ENCODE measurements at regions not wholly inside any gene's neighbourhood (a gene's known extent, or its start where the extent isn't known, plus 50 kb on each side); places are given as distances from the start of the nearest gene placed in this dataset.

DNA sequence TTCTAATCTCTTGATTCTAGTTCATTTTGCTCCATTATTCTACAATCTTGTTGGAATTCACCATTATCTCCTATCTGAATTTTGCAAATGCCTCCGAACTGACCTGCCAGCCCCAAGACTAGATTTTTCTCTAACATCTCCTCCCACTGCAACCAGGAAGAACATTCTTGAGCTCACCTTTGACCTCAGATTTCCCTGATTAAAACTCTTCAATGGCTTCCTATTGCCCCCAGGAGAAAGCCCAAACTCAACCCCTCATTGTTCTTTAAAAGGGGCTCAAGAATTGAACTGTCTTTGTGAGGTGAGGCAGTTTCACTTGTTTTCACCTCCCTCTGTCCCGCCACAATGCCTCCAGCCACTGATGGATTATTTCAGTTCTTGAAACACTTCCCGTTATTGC is 784.6 kb upstream of the ZEB2 start:
- H3K4me3 ChIP-seq (ENCODE audit: low read depth, low read length): no peak overlapping the region
- H3K27ac ChIP-seq: no peak overlapping the region
- TF ChIP-seq, protein P1, sequence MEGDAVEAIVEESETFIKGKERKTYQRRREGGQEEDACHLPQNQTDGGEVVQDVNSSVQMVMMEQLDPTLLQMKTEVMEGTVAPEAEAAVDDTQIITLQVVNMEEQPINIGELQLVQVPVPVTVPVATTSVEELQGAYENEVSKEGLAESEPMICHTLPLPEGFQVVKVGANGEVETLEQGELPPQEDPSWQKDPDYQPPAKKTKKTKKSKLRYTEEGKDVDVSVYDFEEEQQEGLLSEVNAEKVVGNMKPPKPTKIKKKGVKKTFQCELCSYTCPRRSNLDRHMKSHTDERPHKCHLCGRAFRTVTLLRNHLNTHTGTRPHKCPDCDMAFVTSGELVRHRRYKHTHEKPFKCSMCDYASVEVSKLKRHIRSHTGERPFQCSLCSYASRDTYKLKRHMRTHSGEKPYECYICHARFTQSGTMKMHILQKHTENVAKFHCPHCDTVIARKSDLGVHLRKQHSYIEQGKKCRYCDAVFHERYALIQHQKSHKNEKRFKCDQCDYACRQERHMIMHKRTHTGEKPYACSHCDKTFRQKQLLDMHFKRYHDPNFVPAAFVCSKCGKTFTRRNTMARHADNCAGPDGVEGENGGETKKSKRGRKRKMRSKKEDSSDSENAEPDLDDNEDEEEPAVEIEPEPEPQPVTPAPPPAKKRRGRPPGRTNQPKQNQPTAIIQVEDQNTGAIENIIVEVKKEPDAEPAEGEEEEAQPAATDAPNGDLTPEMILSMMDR (IDR thresholded peaks at IDR 0.05; ENCODE audit: low read depth, low read length): no peak
- DNase-seq: no peak
- no peaks in the 10 kb centered on the region for H3K9me3 ChIP-seq (ENCODE audit: severe bottlenecking)
- H3K27me3 ChIP-seq (ENCODE audit: insufficient read depth, low read depth, severe bottlenecking): no peaks in the 10 kb centered on the region
- H3K36me3 ChIP-seq: no peaks in the 10 kb centered on the region

DNA sequence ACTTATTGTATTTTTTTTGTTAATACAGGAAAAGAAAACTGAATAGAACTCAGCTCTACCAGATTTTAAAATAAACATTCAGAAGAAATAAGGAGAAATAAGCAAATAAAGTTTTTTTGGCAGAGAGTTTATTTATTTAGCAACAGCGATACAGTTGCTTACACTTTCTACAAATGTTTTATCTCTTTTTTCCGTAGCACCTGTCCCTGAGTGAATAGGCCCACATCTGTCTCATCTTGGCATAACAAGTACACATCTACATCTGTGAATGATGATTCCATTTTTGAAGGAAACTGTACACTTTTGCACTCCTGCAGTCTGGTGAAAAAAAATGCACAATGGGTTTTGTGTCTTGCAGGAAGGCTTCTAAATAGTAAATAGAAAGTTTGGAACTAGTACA is 783.6 kb upstream of the ZEB2 start:
- TF ChIP-seq, protein P1 (IDR thresholded peaks at IDR 0.05; ENCODE audit: low read depth, low read length): no peak
- Histone ChIP-seq H3K36me3 (no peaks in the 10 kb centered on the region), H3K4me3 (ENCODE audit: low read depth, low read length) (no peak overlapping the region), H3K9me3 (ENCODE audit: severe bottlenecking) (no peaks in the 10 kb centered on the region), H3K27me3 (ENCODE audit: insufficient read depth, low read depth, severe bottlenecking) (no peaks in the 10 kb centered on the region), H3K27ac (no peak overlapping the region)
- DNase-seq: no peak

DNA sequence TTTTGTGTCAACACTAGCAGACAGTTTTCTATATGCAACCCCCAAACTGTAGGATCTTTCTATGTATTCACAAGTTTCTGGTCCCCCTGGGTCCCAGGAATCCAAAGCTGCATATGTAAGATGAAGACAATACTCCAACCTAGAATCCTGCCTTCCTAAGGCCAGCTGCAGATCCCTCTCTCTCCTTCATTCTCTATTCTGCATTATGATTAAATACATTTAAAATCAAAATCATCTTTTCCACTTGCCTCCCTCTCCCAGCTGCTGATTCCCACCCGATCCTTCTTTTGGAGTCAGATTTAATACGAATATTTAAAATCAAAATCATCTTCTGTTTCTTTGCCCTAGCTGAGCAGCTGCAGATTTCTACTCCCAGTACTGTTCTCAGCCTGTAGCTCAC is 783.0 kb upstream of the ZEB2 start:
- Histone ChIP-seq H3K4me3 (ENCODE audit: low read depth, low read length) (no peak overlapping the region), H3K27ac (no peak overlapping the region), H3K27me3 (ENCODE audit: insufficient read depth, low read depth, severe bottlenecking) (no peaks in the 10 kb centered on the region), H3K9me3 (ENCODE audit: severe bottlenecking) (no peaks in the 10 kb centered on the region), H3K36me3 (no peaks in the 10 kb centered on the region)
- TF ChIP-seq, protein P1 (IDR thresholded peaks at IDR 0.05; ENCODE audit: low read depth, low read length): no peak
- DNase-seq: no peak

DNA sequence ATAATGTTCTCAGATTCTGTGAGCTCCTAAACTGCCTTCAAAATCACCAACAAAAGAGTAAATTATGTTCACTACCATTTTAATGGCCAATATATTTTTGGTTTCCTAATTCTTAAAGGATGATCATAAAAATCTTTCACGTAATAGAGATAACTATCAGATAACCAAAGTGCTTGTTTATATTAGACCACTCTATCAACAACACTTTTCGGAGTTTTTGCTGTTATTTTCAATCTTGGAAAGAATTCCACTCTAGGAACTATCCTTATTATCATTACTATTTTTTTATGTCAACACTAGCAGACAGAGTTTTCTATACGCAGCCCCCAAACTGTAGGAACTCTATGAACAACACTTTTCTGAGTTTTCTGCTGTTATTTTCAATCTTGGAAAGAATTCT is 782.5 kb upstream of the ZEB2 start:
- no peaks in the 10 kb centered on the region for H3K9me3 ChIP-seq (ENCODE audit: severe bottlenecking)
- H3K4me3 ChIP-seq (ENCODE audit: low read depth, low read length): no peak overlapping the region
- no peaks in the 10 kb centered on the region for H3K36me3 ChIP-seq
- H3K27ac ChIP-seq: no peak overlapping the region
- no peak for DNase-seq
- no peaks in the 10 kb centered on the region for H3K27me3 ChIP-seq (ENCODE audit: insufficient read depth, low read depth, severe bottlenecking)
- TF ChIP-seq, protein P1 (IDR thresholded peaks at IDR 0.05; ENCODE audit: low read depth, low read length): no peak

DNA sequence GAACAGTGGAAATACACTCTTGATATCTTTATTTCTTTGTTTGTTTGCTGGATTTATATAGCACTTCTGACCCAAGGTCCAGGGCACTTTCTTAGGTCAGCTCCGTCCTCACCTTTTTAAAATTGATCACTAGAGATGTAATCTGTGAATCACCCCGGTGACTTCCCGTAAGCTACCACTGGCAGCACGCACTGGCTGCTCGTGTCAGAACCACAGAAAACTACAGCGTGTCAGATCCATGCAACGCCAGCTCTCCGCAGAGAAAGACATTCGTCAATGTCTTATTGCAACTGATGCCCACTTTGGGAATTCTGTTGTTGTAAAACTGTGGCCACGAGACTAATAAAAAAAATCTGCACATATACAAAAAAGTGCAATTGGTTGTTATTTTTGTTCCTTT is 779.4 kb upstream of the ZEB2 start:
- H3K27ac ChIP-seq: no peak overlapping the region
- H3K36me3 ChIP-seq: no peaks in the 10 kb centered on the region
- TF ChIP-seq, protein P1 (IDR thresholded peaks at IDR 0.05; ENCODE audit: low read depth, low read length): no peak
- no peak for DNase-seq
- no peaks in the 10 kb centered on the region for H3K9me3 ChIP-seq (ENCODE audit: severe bottlenecking)
- H3K27me3 ChIP-seq (ENCODE audit: insufficient read depth, low read depth, severe bottlenecking): no peaks in the 10 kb centered on the region
- no peak overlapping the region for H3K4me3 ChIP-seq (ENCODE audit: low read depth, low read length)

DNA sequence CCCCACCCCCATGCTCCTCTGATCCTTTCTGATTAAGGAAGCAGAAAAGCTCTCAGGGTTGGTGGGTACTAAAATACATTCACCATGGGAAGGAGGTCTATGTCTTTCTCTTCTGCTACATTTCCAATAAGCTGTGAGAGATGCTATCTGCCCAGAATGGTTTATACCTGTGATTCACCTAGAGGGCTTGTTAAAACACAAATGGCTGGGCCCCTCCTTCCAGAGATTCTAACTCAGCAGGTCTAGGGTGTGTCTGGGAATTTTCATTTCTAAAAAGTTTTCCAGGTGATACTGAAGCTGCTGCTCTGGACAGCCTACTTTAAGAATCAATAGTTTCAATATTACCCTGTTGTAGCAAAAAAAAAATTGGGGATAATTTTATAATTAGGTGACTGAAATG is 772.2 kb upstream of the ZEB2 start:
- no peak for DNase-seq
- Histone ChIP-seq H3K27me3 (ENCODE audit: insufficient read depth, low read depth, severe bottlenecking) (no peaks in the 10 kb centered on the region), H3K27ac (no peak overlapping the region), H3K4me3 (ENCODE audit: low read depth, low read length) (no peak overlapping the region), H3K9me3 (ENCODE audit: severe bottlenecking) (no peaks in the 10 kb centered on the region), H3K36me3 (no peaks in the 10 kb centered on the region)
- TF ChIP-seq, protein P1 (IDR thresholded peaks at IDR 0.05; ENCODE audit: low read depth, low read length): no peak

Data from WERI-Rb-1 (cell line).